CD8-positive, alpha-beta memory T cell (primary cell): ENCODE measurements at regions not wholly inside any gene's neighbourhood (a gene's known extent, or its start where the extent isn't known, plus 50 kb on each side); places are given as distances from the start of the nearest gene placed in this dataset.

Experiments used
- CTCF ChIA-PET: fragments of 350-600 bp; sonication (Branson Sonifier 250); formaldehyde crosslinking; loops from one replicate; lab custom pipeline; 2021; ENCODE audit warnings: antibody characterized with exemption; lab: Charles Lee
- POLR2A ChIA-PET: fragments of 350-600 bp; sonication (Branson Sonifier 250); formaldehyde crosslinking; loops from one replicate; lab custom pipeline; 2021; ENCODE audit warnings: antibody characterized with exemption; lab: Charles Lee
- DNase-seq, 5 donors: peaks; one replicate each; pipeline versions ENCODE4 v3.0.0 to v3.0.0-alpha.2; 2020 to 2022; ENCODE audit warnings: mixed read lengths in 1 of 5
- H3K27ac ChIP-seq: one replicate; pipeline ENCODE4 v1.7.0; 2013; ENCODE audit warnings: low read depth, mild to moderate bottlenecking, low read length, moderate library complexity
- H3K27me3 ChIP-seq: 2 replicates; pipeline ENCODE4 v1.7.0; 2013; ENCODE audit warnings: low read length, mild to moderate bottlenecking; ENCODE audit not compliant: insufficient read depth, poor library complexity, severe bottlenecking
- H3K36me3 ChIP-seq: 2 replicates; pipeline ENCODE4 v1.7.0; 2013; ENCODE audit warnings: mild to moderate bottlenecking, low read length, moderate library complexity; ENCODE audit not compliant: insufficient read depth
- H3K4me1 ChIP-seq: 2 replicates; pipeline ENCODE4 v1.7.0; 2013; ENCODE audit warnings: mild to moderate bottlenecking, low read length, moderate library complexity; ENCODE audit not compliant: insufficient read depth
- H3K4me3 ChIP-seq: 2 replicates; pipeline ENCODE4 v1.7.0; 2013; ENCODE audit warnings: mild to moderate bottlenecking, low read length
- H3K9me3 ChIP-seq: 2 replicates; pipeline ENCODE4 v1.7.0; 2013; ENCODE audit warnings: mild to moderate bottlenecking, low read length
- H3K27ac Mint-ChIP-seq, 8 donors: one replicate each; pipeline ENCODE4 v1.8.0; 2020 to 2021; ENCODE audit warnings: mixed read lengths in 8 of 8, mild to moderate bottlenecking in 6 of 8, inconsistent platforms in 3 of 8, moderate library complexity in 3 of 8
- H3K27me3 Mint-ChIP-seq, 2 donors: one replicate each; pipeline ENCODE4 v1.8.0; 2020 to 2021; ENCODE audit warnings: mixed read lengths in 2 of 2, mild to moderate bottlenecking in 1 of 2, moderate library complexity in 1 of 2
- H3K36me3 Mint-ChIP-seq, 3 donors: one replicate each; pipeline ENCODE4 v1.8.0; 2020 to 2021; ENCODE audit warnings: mixed read lengths in 3 of 3, inconsistent platforms in 1 of 3, mild to moderate bottlenecking in 1 of 3
- H3K4me1 Mint-ChIP-seq, 3 donors: one replicate each; pipeline ENCODE4 v1.8.0; 2020 to 2021; ENCODE audit warnings: mixed read lengths in 3 of 3, inconsistent platforms in 1 of 3, mild to moderate bottlenecking in 1 of 3
- H3K4me3 Mint-ChIP-seq, 7 donors: one replicate each; pipeline ENCODE4 v1.8.0; 2020 to 2021; ENCODE audit warnings: mixed read lengths in 7 of 7, mild to moderate bottlenecking in 6 of 7, moderate library complexity in 4 of 7, inconsistent platforms in 2 of 7
- H3K9me3 Mint-ChIP-seq, 5 donors: one replicate each; pipeline ENCODE4 v1.8.0; 2020 to 2022; ENCODE audit warnings: mixed read lengths in 5 of 5, mild to moderate bottlenecking in 3 of 5, moderate library complexity in 2 of 5, inconsistent platforms in 1 of 5

DNA sequence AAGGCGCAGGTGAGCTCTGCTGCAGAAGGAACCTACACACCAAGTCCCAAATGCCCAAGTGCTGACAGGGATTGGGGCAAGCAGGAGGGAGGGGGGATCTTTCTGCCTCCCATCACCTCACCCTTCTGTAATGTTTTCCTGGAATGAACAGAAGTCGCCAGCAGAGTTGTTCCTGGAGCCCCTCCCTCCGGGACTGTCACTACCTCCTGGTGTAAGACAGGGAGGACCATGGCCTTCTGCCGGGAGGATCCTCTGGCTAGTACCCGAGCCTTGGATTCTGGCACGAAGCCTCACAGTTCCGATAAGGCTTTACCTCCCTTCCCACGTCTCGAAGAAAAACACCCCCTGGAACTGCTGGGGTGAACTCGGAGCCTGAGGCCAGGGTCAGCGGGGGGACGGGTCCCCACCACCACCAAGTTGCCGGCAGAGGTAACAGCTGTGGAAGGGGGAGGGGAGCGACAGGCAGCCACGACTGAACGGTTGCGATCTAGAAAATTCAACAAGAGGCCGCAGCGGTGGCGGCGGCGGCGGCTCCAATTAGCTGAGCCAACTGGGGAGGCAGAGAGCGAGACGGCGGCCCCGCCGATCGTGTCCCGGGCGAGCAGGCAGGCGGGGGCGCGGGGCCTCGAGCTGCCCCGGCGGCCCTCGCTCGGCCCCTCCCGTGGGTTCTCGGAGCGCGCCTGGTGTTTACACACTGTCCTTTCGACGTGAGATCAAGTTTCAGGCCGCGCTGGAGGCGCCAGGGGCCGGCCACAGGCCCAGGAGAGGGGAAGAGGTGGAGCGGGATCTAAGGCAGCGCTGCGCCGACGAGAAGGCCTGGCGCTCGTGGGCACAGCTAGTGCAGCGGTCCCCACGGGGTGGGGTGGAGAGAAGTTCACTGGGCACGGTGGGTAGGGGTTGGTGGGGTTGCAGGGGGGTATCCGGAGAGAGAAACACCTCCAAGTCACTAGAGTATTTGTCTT, 53.7 kb upstream of the BCOR start:
- peak overlapping the region in 3 of 7 donors; percentile 15 to 61 (median 41) for H3K4me3 Mint-ChIP-seq
- H3K27ac ChIP-seq = peak overlapping the region; percentile 59
- peaks cover 0 to 29% of the 10 kb centered on the region in 2 donors for H3K27me3 Mint-ChIP-seq
- no peaks in the 10 kb centered on the region for H3K36me3 ChIP-seq
- CTCF ChIA-PET = no interaction called here
- peaks cover 12 to 15% (median 13%) of the 10 kb centered on the region in 3 donors for H3K4me1 Mint-ChIP-seq
- H3K27me3 ChIP-seq = no peaks in the 10 kb centered on the region
- POLR2A ChIA-PET = no interaction called here
- no peaks in the 10 kb centered on the region for H3K9me3 Mint-ChIP-seq
- H3K36me3 Mint-ChIP-seq = no peaks in the 10 kb centered on the region
- no peaks in the 10 kb centered on the region for H3K4me1 ChIP-seq
- H3K9me3 ChIP-seq = no peaks in the 10 kb centered on the region
- no peak for DNase-seq
- no peak overlapping the region for H3K27ac Mint-ChIP-seq
- no peak overlapping the region for H3K4me3 ChIP-seq

DNA sequence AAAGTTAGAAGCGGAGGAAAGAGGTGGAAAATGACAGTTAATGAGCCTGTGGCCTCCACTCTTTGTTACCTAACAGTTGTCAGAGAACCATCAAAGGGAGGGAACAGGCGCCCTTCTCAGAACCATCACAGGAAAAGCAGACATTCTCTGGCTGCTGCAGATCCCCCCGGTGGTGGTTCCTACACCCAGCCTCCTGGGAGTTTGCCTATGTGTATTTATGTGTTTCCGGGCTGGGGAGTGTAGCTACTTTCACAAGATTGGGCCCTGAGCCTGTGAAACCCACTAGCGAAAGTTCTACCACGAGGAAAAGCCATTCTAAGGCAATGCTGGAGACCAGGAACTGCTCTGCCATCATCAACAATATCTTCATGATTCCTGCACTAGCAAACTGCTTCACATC, 52.7 kb upstream of the BCOR start:
- Mint-ChIP-seq H3K9me3 (no peaks in the 10 kb centered on the region), H3K4me3 (peak overlapping the region in 2 of 7 donors; percentile 19 to 61), H3K36me3 (no peaks in the 10 kb centered on the region), H3K27ac (no peak overlapping the region), H3K27me3 (peaks cover 0 to 27% of the 10 kb centered on the region in 2 donors), H3K4me1 (peaks cover 12 to 15% (median 13%) of the 10 kb centered on the region in 3 donors)
- Histone ChIP-seq H3K9me3 (no peaks in the 10 kb centered on the region), H3K4me1 (no peaks in the 10 kb centered on the region), H3K36me3 (no peaks in the 10 kb centered on the region), H3K27me3 (no peaks in the 10 kb centered on the region), H3K4me3 (no peak overlapping the region), H3K27ac (no peak overlapping the region)
- CTCF ChIA-PET = no interaction called here
- DNase-seq = no peak
- POLR2A ChIA-PET = no interaction called here

DNA sequence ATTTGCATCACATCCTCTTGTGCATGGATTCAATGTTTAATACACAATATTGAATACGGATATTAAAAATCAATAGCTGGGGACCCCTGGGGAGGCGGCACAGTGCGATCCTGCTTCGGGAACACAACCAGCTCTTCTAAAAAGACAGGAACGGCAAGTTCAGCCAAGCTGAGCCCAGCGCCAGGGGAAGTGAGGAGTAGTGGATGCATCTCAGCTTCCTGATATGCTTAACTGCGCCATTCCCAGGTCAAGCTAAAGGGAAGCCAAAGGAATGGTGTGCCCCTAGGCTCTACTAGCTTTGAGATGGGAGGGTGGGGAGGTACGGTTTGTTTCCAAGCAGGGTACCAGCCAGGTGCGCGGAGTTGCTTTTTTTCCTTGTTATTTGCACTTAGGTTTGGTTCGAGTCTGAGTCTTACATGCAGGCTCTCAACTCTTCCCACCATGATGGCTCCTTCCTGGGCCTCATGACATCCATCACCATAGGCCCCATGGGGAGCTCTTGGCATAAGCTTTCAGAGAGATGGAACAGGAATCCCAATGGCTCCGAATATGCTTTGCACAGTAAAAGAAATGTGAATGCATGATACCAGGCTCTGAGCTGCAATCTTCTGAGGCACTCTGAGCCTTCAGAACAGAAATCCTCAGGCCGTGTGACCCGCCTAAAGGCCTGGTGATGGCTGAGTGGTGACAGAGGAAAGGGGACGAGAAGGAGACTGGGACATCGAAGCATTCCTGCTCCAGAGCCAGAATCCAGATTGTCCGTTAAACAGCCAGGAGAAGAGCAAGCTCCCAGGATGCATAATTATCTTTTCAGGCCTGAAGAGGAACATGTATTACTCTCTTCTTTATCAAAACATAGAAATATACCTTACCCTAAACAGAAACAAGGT, 51.8 kb upstream of the BCOR start:
- H3K27me3 Mint-ChIP-seq = peaks cover 0 to 27% of the 10 kb centered on the region in 2 donors
- no peaks in the 10 kb centered on the region for H3K36me3 Mint-ChIP-seq
- Histone ChIP-seq H3K36me3 (no peaks in the 10 kb centered on the region), H3K4me3 (no peak overlapping the region), H3K9me3 (no peaks in the 10 kb centered on the region), H3K4me1 (no peaks in the 10 kb centered on the region), H3K27me3 (no peaks in the 10 kb centered on the region), H3K27ac (no peak overlapping the region)
- no peak overlapping the region for H3K27ac Mint-ChIP-seq
- H3K9me3 Mint-ChIP-seq = no peaks in the 10 kb centered on the region
- peaks cover 11 to 12% (median 12%) of the 10 kb centered on the region in 3 donors for H3K4me1 Mint-ChIP-seq
- H3K4me3 Mint-ChIP-seq = peak overlapping the region in 3 of 7 donors; percentile 3 to 35 (median 34)
- DNase-seq = no peak
- POLR2A ChIA-PET = no interaction called here
- CTCF ChIA-PET = no interaction called here

- no peak overlapping the region for H3K4me3 ChIP-seq
- H3K27ac ChIP-seq = peak overlapping the region; percentile 57
- Mint-ChIP-seq H3K9me3 (no peaks in the 10 kb centered on the region), H3K27ac (no peak overlapping the region), H3K36me3 (no peaks in the 10 kb centered on the region), H3K4me3 (peak overlapping the region in 3 of 7 donors; percentile 3 to 35 (median 34)), H3K27me3 (peaks cover 0 to 27% of the 10 kb centered on the region in 2 donors), H3K4me1 (peaks cover 10 to 12% (median 12%) of the 10 kb centered on the region in 3 donors)
- ChIA-PET CTCF (interaction anchor here (2.0 kb wide), 1 partner anchor 57 kb away, joined by 4 read pairs; no protein-coding TSS in a partner anchor), POLR2A (no interaction called here)
- no peaks in the 10 kb centered on the region for H3K9me3 ChIP-seq
- H3K27me3 ChIP-seq = no peaks in the 10 kb centered on the region
- H3K36me3 ChIP-seq = no peaks in the 10 kb centered on the region
- no peaks in the 10 kb centered on the region for H3K4me1 ChIP-seq
- DNase-seq = no peak
These were observed 50.9 kb upstream of the BCOR start for GRCh38 chrX:40148385-40149285.

- no peak for DNase-seq
- peak overlapping the region; percentile 57 for H3K27ac ChIP-seq
- no peaks in the 10 kb centered on the region for H3K27me3 ChIP-seq
- Mint-ChIP-seq H3K4me3 (no peak overlapping the region), H3K9me3 (no peaks in the 10 kb centered on the region), H3K4me1 (peaks cover 7 to 12% (median 9%) of the 10 kb centered on the region in 3 donors), H3K36me3 (no peaks in the 10 kb centered on the region), H3K27me3 (peaks cover 0 to 26% of the 10 kb centered on the region in 2 donors), H3K27ac (no peak overlapping the region)
- H3K4me3 ChIP-seq = no peak overlapping the region
- no peaks in the 10 kb centered on the region for H3K36me3 ChIP-seq
- ChIA-PET CTCF (interaction anchor here (2.0 kb wide), 1 partner anchor 56 kb away, joined by 4 read pairs; no protein-coding TSS in a partner anchor), POLR2A (no interaction called here)
- H3K9me3 ChIP-seq = no peaks in the 10 kb centered on the region
- no peaks in the 10 kb centered on the region for H3K4me1 ChIP-seq
These were observed 50.2 kb upstream of the BCOR start for GRCh38 chrX:40147971-40148370.
